NCI-H446 treated with DMSO at 0.1 percent for 48 hours (cell line): ENCODE measurements at regions not wholly inside any gene's neighbourhood (a gene's known extent, or its start where the extent isn't known, plus 50 kb on each side); places are given as distances from the start of the nearest gene placed in this dataset.
"Not testable (repeated sequence)": the region's sequence is repeated elsewhere in the genome, so short reads cannot be mapped to it uniquely, and the experiment has no call there.

ENCODE experiments used
- DNase-seq: peaks from one replicate; lab custom pipeline; 2025; lab: John Stamatoyannopoulos, UW

DNA sequence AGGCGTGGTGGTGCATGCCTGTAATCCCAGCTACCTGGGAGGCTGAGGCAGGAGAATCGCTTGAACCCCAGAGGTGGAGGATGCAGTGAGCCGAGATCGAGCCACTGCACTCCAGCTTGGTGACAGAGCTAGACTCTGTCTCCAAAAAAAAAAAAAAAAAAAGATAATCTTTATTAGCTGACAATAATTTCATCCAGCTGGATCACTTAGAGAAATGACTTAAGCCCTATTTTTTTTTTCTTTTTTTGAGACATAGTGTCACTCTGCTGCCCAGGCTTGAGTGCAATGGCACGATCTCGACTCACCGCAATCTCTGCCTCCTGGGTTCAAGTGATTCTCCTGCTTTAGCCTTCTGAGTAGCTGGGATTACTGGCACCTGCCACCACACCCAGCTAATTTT is 51.6 kb upstream of the MAP4K4 start:
- not testable (repeated sequence) for DNase-seq

DNA sequence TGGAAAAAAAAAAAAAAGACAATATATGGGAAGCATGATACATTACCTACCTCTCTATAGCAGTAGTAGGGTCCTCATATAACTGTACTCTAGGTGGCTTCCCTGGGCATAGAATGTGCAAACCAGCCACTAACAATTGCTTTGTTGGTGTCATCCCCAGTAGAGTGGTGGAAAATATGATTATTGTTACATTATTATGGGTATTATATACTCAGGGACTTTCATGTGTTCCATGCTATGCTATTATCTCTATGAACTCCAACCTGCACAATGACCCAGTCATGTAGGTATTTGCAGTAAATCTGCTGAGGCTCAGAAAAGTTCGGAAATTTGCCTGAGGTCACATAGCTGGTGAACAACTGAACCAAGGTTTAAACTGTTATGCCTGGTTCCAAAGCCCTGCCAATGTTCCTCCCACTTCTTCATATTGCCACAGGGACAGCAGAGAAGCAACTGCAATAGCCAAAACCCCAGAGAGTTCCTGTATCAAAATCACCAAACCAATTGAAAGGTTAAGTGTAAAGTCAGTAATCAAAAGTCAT is 52.6 kb upstream of the MAP4K4 start:
- DNase-seq = no peak

DNA sequence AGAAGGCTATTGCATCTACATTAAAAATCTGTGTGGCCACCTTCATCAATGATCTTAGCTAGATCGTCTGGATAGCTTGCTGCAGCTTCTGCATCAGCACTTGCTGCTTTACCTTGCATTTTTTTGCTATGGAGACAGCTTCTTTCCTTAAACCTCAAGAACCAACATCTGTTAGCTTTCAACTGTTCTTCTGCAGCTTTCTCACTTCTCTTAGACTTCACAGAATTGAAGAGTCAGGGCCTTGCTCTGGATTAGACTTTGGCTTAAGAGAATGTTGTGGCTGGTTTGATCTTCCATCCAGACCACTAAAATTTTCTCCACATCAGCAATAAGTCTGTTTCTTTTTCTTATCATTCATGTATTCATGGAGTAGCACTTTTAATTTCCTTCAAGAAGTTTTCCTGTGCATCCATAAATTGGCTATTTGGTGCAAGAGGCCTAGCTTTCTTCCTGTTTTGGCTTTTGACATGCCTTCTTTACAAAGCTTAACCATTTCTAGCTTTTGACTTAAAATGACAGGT is 54.4 kb upstream of the MAP4K4 start:
- DNase-seq = no peak

DNA sequence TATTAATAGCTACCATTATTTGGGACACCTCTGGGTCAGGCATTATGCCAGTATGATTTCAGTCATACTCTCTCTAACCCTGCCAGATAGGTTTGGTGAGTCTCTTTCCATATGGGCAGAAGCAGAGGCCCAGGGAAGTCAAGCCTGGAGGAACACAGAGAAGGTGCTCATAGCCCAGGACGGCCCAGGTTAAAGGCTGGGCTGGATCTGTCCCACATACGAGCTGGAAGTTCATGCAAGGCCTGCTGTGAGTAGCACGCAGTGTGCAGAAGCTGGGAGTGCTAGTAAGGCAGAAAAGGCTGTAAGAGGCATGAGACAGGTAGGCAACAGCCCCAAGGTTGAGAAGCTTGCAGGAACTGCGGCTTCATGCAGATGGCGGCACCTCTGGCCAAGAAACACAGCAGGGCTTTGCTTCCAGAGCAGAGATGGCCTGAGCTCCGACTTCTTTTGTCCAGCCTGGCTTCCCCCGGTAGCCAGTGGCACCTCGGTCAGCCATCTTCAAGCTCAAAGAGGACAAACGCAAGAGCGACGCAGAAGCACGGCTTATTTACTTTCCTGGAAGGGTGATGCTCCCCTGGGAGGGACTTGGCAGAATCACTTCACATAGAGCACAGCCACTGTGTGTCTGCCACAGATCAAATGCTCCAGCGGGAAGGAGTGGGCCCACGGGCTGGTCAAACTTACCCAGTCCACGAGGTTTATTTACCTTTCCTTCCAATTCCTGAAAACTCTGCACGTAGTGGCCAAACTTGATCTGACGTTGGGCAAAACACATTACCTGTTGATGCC is 58.5 kb upstream of the MAP4K4 start:
- DNase-seq = no peak

DNA sequence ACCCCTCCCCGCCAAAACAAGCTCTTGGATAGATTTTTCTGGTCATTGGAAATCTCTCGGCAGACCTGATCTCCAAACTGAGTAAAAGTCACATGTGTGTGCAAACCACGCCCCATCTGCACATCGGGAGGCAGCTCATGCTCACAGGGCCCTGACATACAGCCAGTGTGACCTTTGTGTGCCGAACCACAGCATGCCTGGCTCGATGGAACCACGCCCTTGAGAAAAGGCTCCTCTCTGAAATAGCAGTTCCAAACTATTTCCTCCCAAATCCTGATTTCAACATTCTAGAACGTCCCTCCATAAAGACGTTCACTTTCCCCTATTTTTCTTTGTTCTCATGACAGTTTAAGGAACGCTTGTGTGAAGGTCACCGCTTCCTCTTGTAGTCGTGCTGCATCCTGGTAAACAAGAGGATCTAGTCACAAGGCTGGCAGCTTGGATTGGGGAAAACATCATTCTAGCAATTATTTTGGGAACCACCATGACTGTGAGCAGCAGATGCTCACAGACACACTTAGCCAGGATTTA is 59.3 kb upstream of the MAP4K4 start:
- DNase-seq = no peak

DNA sequence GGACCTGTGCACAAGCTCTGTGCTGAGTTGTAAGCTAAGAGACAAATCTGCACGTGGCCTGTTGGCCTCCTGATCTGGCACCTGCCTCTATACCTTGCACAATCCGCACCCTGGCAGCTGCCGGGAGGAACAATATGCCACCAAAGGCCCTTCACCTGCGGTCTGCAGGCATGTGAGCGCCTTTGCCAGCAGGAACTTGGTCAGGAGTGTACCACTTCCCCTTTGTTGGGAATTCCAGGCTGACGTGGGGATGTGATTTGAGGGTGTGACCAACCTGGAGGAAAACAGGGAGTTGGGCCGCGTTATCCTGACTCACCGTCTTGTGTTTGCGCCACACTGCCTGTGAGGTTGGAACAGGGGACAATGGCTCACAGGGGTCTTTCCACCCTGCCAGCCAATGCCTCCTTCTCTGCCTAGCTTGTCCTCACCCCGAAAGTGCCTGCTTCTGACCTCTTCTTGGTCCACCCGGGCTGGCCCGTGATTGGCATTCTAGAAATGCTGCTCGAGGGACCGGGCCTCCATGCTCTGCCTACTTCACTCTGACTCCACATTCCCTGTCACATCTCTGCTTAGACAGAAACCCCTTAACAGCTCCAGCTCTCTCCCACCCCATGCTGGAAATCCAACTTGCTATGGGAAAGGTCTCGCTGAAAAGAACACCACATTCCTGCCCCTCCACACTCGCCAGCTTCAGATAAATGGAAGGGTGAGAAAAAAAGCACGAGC is 67.1 kb upstream of the MAP4K4 start:
- no peak for DNase-seq

DNA sequence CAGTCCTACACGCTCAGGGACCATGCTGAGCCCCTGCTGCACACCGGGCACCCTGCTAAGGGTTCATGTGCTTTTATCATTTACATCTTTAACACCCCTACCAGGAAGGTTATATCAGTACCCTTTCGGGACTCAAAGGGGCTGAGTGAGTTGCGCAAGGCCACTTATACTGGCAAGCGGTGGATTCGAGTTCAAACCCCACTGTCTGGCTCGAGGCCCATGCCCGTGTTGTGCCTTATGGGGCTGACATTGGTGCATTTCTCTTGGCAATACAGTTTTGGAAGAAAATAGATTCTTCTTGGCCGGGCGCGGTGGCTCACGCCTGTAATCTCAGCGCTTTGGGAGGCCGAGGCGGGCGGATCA is 69.5 kb upstream of the MAP4K4 start:
- DNase-seq = no peak

DNA sequence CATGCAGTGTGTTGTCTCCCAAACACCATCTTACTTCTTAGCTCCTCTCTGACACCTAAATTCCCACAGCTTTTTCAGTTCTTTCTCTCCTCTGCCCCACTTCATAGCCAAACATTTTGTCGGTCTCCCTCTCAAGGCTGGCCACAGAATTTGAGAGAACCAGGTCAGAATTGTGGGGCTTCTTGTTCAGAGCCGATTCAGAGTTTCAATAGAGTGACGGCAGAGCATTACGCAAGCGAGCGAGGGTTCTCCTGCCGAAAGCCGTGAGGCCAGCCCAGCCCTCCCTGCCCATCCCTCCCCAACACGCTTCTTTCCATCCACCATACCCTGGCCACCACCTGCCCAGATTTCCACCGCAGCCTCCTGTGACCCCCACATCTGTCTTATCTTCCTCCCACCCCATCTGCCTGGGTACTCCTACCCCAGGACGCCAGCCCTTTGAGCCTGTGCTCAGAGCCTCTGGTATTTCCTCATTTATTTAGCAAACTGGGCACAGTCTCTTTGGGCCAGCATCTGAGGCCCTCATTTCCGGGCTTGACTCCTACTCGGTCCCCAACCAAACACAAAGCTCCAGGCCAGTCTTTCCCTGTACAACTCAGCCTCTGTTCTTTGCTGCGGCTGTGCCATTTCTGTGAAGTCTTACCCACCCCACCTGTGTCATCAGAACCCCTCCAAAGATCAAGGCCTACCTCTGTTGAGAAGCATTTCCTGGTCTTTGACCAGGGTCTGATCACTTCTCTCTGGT is 70.0 kb upstream of the MAP4K4 start:
- no peak for DNase-seq

DNA sequence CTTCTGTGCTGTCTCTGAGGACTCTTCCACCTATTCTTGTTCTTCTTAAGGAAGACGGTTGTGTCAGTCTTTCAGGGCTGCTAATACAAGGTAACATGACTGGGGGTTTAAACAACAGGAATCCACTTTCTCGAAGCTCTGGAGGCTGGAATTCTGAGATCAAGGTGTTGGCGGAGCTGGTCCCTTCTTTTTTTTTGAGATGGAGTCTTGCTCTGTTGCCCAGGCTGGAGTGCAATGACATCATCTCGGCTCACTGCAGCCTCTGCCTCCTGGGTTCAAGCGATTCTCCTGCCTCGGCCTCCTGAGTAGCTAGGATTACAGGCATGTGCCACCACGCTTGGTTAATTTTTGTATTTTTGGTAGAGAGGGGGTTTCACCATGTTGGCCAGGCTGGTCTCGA is 71.7 kb upstream of the MAP4K4 start:
- not testable (repeated sequence) for DNase-seq

DNA sequence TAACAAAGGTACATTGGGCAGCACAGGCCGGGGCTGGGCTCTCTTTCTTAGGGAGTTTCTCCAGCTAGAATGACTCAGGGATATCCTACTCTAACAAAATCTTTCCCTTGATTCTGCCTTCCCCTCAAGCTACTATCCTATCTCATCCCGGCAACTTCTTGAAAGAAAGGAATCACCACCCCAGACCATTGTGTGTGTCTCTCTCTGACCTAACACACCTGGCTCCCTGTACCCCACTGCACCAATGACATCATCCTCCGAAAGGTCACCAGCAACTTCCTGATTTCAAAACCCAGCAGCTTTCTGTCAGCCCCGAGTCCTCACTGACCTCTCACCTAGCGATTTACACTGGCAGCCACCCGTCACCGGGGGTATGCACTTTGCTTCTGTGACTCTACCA is 72.1 kb upstream of the MAP4K4 start:
- DNase-seq = no peak

DNA sequence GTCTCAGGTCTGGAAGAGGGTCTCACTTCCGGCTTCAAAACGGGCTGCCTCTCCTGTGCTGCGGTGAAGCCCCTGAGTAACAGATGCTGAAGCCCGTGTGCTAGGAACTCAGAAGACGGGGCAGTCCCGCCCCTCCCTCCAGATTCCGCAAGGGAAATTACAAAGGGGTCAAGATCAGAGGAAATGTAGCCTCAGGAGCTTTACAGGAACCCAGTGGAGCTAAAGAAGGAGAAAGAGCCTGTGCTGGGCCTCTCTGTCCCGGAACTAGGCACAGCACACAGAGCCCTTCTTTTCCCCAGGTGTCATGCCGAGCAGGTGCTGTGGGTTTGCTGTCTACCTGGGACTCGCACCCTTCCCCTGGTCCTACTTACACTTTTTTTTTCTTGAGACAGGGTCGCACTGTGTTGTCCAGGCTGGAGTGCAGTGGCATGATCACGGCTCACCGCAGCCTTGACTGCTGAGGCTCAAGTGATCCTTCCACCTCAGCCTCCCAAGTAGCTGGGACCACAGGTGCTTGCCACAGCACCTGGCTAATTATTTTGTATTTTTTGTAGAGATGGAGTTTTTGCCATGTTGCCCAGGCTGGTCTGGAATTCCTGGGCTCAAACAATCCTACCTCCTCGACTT is 72.7 kb upstream of the MAP4K4 start:
- DNase-seq = no peak

DNA sequence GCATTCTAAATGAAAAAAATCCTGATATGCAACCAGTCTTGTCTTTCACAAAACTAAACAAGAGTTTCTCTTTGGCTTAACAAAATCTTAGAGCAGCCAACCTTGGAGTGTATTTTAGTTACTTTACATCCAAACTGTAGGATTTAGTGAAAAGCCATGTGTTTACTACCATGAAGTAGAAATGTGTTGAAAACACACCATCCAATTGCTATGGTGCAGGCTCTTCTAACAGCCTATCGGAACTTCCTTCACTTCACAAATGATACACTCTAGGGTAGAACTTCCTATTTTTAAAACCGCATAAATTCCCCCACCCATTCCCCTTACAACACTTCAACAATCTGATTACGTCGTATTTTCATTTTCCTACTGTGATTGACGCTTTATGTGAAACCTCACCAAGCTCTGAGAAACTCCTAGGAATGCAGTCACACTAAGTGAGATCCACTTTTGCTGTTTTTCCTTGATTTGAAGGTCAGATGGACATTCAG is 74.4 kb upstream of the MAP4K4 start:
- no peak for DNase-seq

DNA sequence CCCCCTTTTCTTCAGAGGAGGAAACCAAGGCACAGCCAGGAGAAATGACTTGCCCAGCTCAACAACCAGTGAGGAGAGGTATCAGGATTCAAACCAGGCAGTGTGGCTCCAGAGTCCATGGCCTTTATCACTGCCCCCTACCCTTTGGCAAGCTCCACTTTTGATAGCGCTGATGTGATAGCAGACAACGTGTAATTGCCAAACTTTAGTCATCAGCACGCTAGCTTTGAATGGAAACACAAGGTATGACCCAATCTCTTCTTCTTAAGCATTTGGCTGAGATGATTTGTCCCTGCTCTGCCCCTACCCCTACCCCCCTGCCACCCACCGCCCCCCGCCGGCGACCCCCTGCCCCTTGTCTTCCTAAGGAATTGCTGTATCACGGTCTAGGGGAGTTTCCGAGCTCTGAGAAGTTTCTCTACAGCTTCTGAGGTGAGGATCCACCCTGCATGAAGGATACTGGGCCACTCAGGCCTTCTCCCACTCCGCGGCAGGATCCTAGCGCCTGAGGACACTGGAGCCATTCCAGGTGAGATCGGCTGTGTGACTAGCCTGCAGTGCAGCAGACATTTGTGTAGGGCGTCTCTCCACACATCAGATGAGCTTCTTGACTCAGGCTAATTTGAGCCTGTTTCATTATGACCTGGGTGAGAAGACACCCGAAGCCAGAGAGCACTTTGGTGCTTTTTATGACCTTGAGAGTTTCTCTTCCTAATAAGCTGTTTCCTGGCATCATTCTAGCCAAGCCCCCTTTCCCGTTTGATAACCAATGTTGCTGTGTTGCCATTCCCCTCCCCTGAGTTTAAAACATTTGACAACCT is 75.1 kb upstream of the MAP4K4 start:
- no peak for DNase-seq

DNA sequence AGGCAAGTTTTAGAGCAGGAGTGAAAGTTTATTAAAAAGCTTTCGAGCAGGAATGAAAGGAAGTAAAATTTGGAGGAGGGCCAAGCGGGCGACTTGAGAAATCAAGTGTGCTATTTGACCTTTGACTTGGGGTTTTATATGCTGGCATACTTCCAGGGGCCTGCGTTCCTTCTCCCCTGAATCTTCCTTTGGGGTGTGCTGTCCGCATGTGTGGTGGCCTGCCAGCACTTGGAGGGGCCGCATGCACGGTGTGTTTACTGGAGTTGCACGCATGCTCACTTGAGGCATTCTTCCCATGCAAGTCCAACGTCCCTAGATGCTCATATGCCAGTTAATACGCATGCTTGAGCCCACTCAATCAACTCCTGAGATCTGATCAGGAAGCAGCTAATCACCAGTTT is 78.3 kb upstream of the MAP4K4 start:
- DNase-seq = no peak

DNA sequence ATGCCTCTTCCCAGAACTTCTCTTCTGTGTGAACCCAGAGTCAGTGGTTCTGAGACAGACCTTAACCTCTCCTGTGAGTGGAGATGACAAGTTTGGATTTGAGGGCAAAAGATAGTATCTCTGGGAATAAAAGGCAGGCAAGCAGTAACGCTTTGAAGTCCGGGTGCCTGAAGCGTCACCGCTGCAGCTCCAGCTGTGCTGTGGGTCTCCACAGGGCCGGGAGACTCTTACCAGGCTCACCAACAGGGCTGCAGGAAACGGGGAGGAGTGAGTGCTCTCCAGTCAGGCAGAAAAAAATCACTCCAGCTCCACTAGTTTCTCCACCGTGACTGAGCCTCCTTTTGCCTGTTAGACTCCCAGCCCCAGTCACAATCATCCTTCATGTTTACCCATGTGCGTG is 79.7 kb upstream of the MAP4K4 start:
- no peak for DNase-seq

DNA sequence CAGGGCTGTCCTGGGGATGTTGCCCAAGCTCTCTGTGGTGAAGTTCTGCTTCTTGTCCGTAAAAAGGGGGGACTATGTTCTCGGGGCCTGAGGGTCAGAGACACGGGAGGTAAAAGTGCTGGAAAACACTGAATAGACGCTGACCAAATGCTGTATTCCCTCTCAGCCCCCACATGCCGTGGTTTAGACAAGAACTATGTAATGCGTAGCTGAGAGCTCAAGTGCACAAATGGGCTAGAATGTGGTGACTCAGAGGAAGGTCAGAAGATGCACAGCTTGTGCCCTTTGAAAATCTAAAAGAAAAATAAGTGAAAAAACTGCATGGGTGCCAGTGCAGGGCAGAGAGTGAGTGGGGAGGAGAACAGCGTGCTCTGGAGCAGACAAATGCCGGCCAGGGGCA is 80.3 kb upstream of the MAP4K4 start:
- no peak for DNase-seq

DNA sequence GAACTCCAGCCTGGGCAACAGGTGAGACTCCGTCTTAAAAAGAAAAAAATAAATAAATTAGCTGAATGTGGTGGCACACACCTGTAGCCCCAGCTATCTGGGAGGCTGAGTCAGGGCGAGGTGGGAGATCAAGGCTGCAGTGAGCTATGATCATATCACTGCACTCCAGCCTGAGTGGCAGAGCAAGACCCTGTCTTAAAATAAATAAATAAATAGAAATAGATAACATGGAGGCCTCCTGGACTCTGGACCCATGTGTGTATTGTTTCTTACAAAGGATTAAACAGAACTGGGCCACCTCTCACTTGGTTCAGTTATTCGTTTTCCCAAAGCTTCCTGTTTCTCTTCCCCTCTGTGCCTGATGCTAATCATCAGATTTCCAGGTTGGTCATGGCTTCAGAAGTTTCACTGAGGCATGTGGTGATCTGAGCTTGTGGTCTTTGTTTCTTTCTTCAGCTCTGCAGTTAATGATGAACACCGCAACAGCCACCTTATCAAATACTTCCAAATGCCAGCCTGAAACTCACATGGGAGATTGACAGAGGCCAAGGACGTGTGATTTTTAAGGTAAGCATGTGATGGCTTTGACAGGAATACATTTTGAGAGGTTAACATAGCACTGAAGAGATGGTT is 83.3 kb upstream of the MAP4K4 start:
- no peak for DNase-seq

DNA sequence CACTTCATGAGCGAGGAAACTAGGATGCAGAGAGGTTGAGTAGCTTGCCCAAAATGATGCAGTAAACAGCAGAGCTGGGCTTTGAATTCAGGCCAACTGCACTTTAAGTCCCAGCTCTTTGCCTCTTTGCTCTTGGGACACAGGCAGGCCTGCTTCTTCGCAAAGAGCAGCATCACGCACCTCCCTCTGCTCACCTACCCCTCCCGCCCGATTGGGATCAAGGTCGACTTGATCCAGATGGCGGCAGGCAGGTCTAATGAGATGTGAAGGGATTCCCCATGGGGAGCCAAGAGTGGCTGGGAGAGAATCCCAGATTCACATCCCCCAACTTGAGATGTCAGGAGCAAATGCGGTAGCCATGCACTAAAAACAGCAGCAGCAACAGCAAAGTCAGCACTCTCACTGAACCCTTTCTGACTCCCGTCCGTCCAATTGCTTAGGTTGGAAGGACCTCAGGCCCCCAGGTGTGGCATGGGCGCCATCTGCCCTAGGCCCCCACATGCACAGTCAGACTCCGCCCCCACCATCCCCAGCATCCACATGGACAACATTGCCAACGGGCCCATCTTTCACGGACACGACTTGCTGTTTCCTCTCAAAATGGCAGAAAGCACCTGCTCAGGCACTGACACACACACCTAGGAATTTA is 84.3 kb upstream of the MAP4K4 start:
- DNase-seq = peak; percentile 87

DNA sequence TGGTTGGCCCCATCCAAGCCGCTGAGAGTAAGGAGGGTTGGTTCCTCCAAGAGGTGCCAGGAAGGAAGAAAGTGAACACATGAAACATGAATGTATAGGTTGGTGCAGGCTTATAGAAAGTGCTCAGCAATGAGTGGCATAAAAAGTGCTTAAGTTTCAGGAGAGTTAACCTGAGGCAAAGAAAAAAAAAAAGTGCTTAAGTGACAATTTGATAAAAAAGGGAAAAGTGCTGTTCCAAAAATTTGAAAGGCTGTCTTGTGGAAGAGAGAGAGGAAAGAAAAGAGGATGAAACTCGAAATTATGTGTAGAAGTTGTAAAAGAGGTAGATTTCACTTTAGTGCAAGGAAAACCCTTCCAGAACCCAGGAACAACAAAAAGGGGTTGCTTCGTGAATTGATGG is 85.5 kb upstream of the MAP4K4 start:
- no peak for DNase-seq
